H1 (cell line): ENCODE measurements at regions not wholly inside any gene's neighbourhood (a gene's known extent, or its start where the extent isn't known, plus 50 kb on each side); places are given as distances from the start of the nearest gene placed in this dataset.

Source experiments
- CTCF ChIA-PET: fragments of 300-600 bp; sonication (Branson Sonifier 250); formaldehyde crosslinking; loops from one replicate; lab custom pipeline; 2021; ENCODE audit not compliant: partially characterized antibody; lab: Charles Lee
- POLR2A ChIA-PET: fragments of 300-600 bp; sonication (Branson Sonifier 250); formaldehyde crosslinking; loops from one replicate; lab custom pipeline; 2021; ENCODE audit warnings: inconsistent platforms; ENCODE audit not compliant: partially characterized antibody; lab: Charles Lee
- DNase-seq, 2 experiments: peaks; one replicate each; pipeline versions ENCODE4 v3.0.0 to v3.0.0-alpha.2; 2010 to 2022; ENCODE audit warnings: low spot score in 2 of 2, low read depth in 1 of 2, mixed read lengths in 1 of 2
- FAIRE-seq: peaks from 2 replicates; lab custom pipeline; 2011; peaks lifted over from hg19 to GRCh38; lab: Jason Lieb, UNC
- H2AFZ ChIP-seq: 2 replicates; pipeline ENCODE4 v1.8.1; 2012; ENCODE audit warnings: low read length, inconsistent platforms
- H2AK5ac ChIP-seq: 2 replicates; pipeline ENCODE4 v1.6.1; 2013; ENCODE audit warnings: low read depth, low read length
- H2BK120ac ChIP-seq: replicated peaks from 2 replicates; pipeline ENCODE3; 2013; ENCODE audit warnings: low read depth, low read length, inconsistent platforms
- H2BK12ac ChIP-seq: 2 replicates; pipeline ENCODE4 v1.6.1; 2013; ENCODE audit warnings: low read depth, low read length
- H2BK15ac ChIP-seq: 2 replicates; pipeline ENCODE4 v1.6.1; 2013; ENCODE audit warnings: low read length
- H2BK20ac ChIP-seq: 2 replicates; pipeline ENCODE4 v1.6.1; 2013; ENCODE audit warnings: low read length
- H2BK5ac ChIP-seq: 2 replicates; pipeline ENCODE4 v1.6.1; 2013; ENCODE audit warnings: low read depth, low read length
- H3K14ac ChIP-seq: 2 replicates; pipeline ENCODE4 v1.6.1; 2013; ENCODE audit warnings: inconsistent platforms; ENCODE audit not compliant: insufficient read length
- H3K18ac ChIP-seq: 2 replicates; pipeline ENCODE4 v1.6.1; 2013; ENCODE audit warnings: low read length; ENCODE audit errors: extremely low read depth
- H3K23ac ChIP-seq: 2 replicates; pipeline ENCODE4 v1.6.1; 2013; ENCODE audit warnings: inconsistent platforms; ENCODE audit not compliant: insufficient read length
- H3K23me2 ChIP-seq: 2 replicates; pipeline ENCODE4 v1.6.1; 2013; ENCODE audit warnings: low read depth, low read length
- H3K27ac ChIP-seq: 2 replicates; pipeline ENCODE4 v1.6.1; 2011; ENCODE audit warnings: low read depth, low read length, inconsistent platforms
- H3K27me3 ChIP-seq, 4 experiments: replicated peaks in 1 of 4; 1 replicate in 1 of 4; 2 replicates in 3 of 4; pipeline versions ENCODE4 v1.6.1 to v1.8.1; 2011 to 2013; ENCODE audit warnings: low read length in 3 of 4, mild to moderate bottlenecking in 3 of 4, inconsistent platforms in 2 of 4, mixed read lengths in 2 of 4, moderate library complexity in 1 of 4; ENCODE audit not compliant: control insufficient read depth in 3 of 4, insufficient read depth in 3 of 4; ENCODE audit errors: extremely low read depth in 1 of 4
- H3K36me3 ChIP-seq, 4 experiments: 2 replicates each; pipeline versions ENCODE4 v1.6.1 to v1.8.1; 2011 to 2013; ENCODE audit warnings: mild to moderate bottlenecking in 4 of 4, low read length in 3 of 4, moderate library complexity in 2 of 4, control low read depth in 1 of 4, inconsistent platforms in 1 of 4; ENCODE audit not compliant: insufficient read depth in 4 of 4, control insufficient read depth in 2 of 4
- H3K4ac ChIP-seq: replicated peaks from 2 replicates; pipeline ENCODE3; 2013; ENCODE audit warnings: low read length, low read depth, mixed read lengths, inconsistent platforms; ENCODE audit not compliant: insufficient read length
- H3K4me1 ChIP-seq, 4 experiments: replicated peaks in 1 of 4; 1 replicate in 1 of 4; 2 replicates in 3 of 4; pipeline versions ENCODE4 v1.6.1 to v1.8.1; 2011 to 2013; ENCODE audit warnings: low read length in 3 of 4, inconsistent platforms in 2 of 4, mixed read lengths in 1 of 4; ENCODE audit not compliant: insufficient read depth in 4 of 4, control insufficient read depth in 3 of 4
- H3K4me2 ChIP-seq, 2 experiments: 2 replicates each; pipeline versions ENCODE4 v1.6.1 to v1.8.1; 2011 to 2013; ENCODE audit warnings: low read depth in 2 of 2, low read length in 2 of 2, control low read depth in 1 of 2, inconsistent platforms in 1 of 2, mild to moderate bottlenecking in 1 of 2; ENCODE audit not compliant: insufficient read depth in 1 of 2
- H3K4me3 ChIP-seq, 4 experiments: fragments of 200-600, 300-600 bp in 1 of 4; sonication (generic), shearing (Covaris generic), sonication (Bioruptor Twin) in 1 of 4; 2 replicates each; pipeline versions ENCODE4 v1.5.1 to v1.8.1; 2011 to 2016; ENCODE audit warnings: low read length in 4 of 4, low read depth in 3 of 4, control low read depth in 2 of 4, inconsistent platforms in 2 of 4, mild to moderate bottlenecking in 2 of 4, mixed read lengths in 1 of 4, moderate library complexity in 1 of 4; ENCODE audit not compliant: insufficient read depth in 2 of 4; ENCODE audit errors: extremely low read depth in 1 of 4
- H3K56ac ChIP-seq: replicated peaks from 2 replicates; pipeline ENCODE3; 2013; ENCODE audit warnings: low read depth, mild to moderate bottlenecking, mixed read lengths, low read length, inconsistent platforms; ENCODE audit not compliant: insufficient read length
- H3K79me1 ChIP-seq: 2 replicates; pipeline ENCODE4 v1.6.1; 2013; ENCODE audit warnings: low read depth, low read length, control low read depth
- H3K79me2 ChIP-seq, 2 experiments: 2 replicates each; pipeline versions ENCODE4 v1.6.1 to v1.8.1; 2012 to 2013; ENCODE audit warnings: low read length in 2 of 2, mild to moderate bottlenecking in 2 of 2, inconsistent platforms in 1 of 2; ENCODE audit not compliant: insufficient read depth in 2 of 2, control insufficient read depth in 1 of 2
- H3K9ac ChIP-seq, 4 experiments: replicated peaks in 1 of 4; 1 replicate in 1 of 4; 2 replicates in 3 of 4; pipeline versions ENCODE4 v1.6.1 to v1.8.1; 2011 to 2013; ENCODE audit warnings: low read depth in 3 of 4, low read length in 3 of 4, control low read depth in 2 of 4, mild to moderate bottlenecking in 2 of 4, moderate library complexity in 2 of 4, inconsistent platforms in 1 of 4; ENCODE audit errors: extremely low read depth in 1 of 4
- H3K9me3 ChIP-seq, 2 experiments: 2 replicates each; pipeline versions ENCODE4 v1.6.1 to v1.8.1; 2012 to 2013; ENCODE audit warnings: mild to moderate bottlenecking in 2 of 2, moderate library complexity in 2 of 2, control low read depth in 1 of 2, inconsistent platforms in 1 of 2, low read depth in 1 of 2, low read length in 1 of 2, mixed read lengths in 1 of 2; ENCODE audit not compliant: insufficient read depth in 2 of 2
- H4K20me1 ChIP-seq, 2 experiments: replicated peaks in 1 of 2; 2 replicates each; pipeline versions ENCODE3 to v1.8.1; 2011 to 2013; ENCODE audit warnings: inconsistent platforms in 2 of 2, low read length in 2 of 2, mild to moderate bottlenecking in 1 of 2; ENCODE audit not compliant: insufficient read depth in 2 of 2, control insufficient read depth in 1 of 2
- H4K5ac ChIP-seq: 2 replicates; pipeline ENCODE4 v1.6.1; 2013; ENCODE audit warnings: low read length, low read depth, mixed read lengths, inconsistent platforms; ENCODE audit not compliant: insufficient read length
- H4K8ac ChIP-seq: 2 replicates; pipeline ENCODE4 v1.8.0; 2013; ENCODE audit warnings: mild to moderate bottlenecking, moderate library complexity, low read length, inconsistent platforms; ENCODE audit not compliant: insufficient read depth; ENCODE audit errors: extremely low read depth
- H4K91ac ChIP-seq: replicated peaks from 2 replicates; pipeline ENCODE3; 2013; ENCODE audit warnings: low read length, mixed read lengths, inconsistent platforms; ENCODE audit not compliant: insufficient read length
- BACH1 ChIP-seq: IDR thresholded peaks from 2 replicates; pipeline ENCODE4 v1.6.1; 2012; ENCODE audit warnings: low read length, improper control_type of control experiment
- CBX5 ChIP-seq: fragments of 300-800, 300-1000 bp; sonication (generic); IDR thresholded peaks from 2 replicates; pipeline ENCODE4 v1.7.1; 2016; ENCODE audit warnings: antibody characterized with exemption, low read length, low read depth
- CEBPB ChIP-seq: IDR thresholded peaks from 2 replicates; pipeline ENCODE4 v1.6.1; 2012; ENCODE audit warnings: low read depth, low read length
- GTF2F1 ChIP-seq: IDR thresholded peaks from 2 replicates; pipeline ENCODE4 v1.6.1; 2012; ENCODE audit warnings: low read depth, low read length, improper control_type of control experiment, borderline replicate concordance
- HDAC6 ChIP-seq: IDR thresholded peaks from one replicate; pipeline ENCODE4 v1.7.1; 2012; ENCODE audit warnings: low read depth, mild to moderate bottlenecking, inconsistent platforms, low read length, moderate library complexity
- JUND ChIP-seq: IDR thresholded peaks from 2 replicates; pipeline ENCODE4 v1.6.1; 2011; ENCODE audit warnings: mild to moderate bottlenecking, improper control_type of control experiment, low read length
- RFX5 ChIP-seq: IDR thresholded peaks from 2 replicates; pipeline ENCODE4 v1.6.1; 2011; ENCODE audit warnings: low read depth, low read length, improper control_type of control experiment, borderline replicate concordance
- SIRT6 ChIP-seq: IDR thresholded peaks from one replicate; pipeline ENCODE4 v1.7.1; 2012; ENCODE audit warnings: low read length, inconsistent platforms
- SIX5 ChIP-seq: IDR thresholded peaks from 2 replicates; pipeline ENCODE4 v1.6.1; 2011; ENCODE audit warnings: mild to moderate bottlenecking, low read depth, low read length
- TAF1 ChIP-seq: IDR thresholded peaks from 2 replicates; pipeline ENCODE4 v1.6.1; 2011; ENCODE audit warnings: mild to moderate bottlenecking, low read depth, low read length
- TBP ChIP-seq: IDR thresholded peaks from 2 replicates; pipeline ENCODE4 v1.6.1; 2011; ENCODE audit warnings: low read depth, low read length, improper control_type of control experiment
- TEAD4 ChIP-seq: IDR thresholded peaks from 2 replicates; pipeline ENCODE4 v1.6.1; 2012; ENCODE audit warnings: low read depth, low read length, inconsistent platforms, mixed read lengths
- WGBS, 2 experiments: shearing (Covaris generic) in 1 of 2; methylation state at CpG; one replicate each; pipeline versions ENCODE4 v1.1.6 to v1.1.7; 2013 to 2015; ENCODE audit warnings: low lambda C conversion rate in 2 of 2, mixed read lengths in 2 of 2, inconsistent platforms in 1 of 2, low coverage in 1 of 2, missing lambda C conversion rate in 1 of 2; ENCODE audit not compliant: insufficient replicate concordance in 2 of 2, insufficient coverage in 1 of 2, insufficient read length in 1 of 2; ENCODE audit errors: extremely low coverage in 1 of 2, missing lambda C conversion rate in 1 of 2; 5-methylcytosine and 5-hydroxymethylcytosine counted together
- TF ChIP-seq, protein P1 (sequence below): IDR thresholded peaks from 2 replicates; pipeline ENCODE4 v1.6.1; 2012; ENCODE audit warnings: low read length, inconsistent platforms

DNA sequence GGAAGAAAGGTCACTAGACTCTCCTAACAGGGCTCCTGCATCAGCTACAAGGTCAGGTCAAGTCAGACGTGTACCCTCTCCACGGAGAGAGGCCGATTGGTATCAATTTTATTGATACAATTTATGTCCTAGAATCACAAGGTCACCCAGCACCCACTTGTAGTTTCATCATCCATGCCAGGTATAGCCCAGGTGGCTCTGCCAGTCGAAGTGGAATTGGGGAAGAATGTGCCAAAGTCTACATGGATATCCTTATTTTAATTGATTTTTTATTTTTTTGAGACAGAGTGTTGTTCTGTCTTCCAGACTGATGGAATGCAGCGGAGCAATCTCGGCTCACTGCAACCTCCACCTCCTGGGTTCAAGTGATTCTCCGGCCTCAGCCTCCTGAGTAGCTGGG, 334.1 kb downstream of the SHANK2 start:
- Histone ChIP-seq H2AFZ (no peak overlapping the region), H4K5ac (no peak overlapping the region), H2AK5ac (no peak overlapping the region), H3K27ac (no peak overlapping the region), H3K79me1 (no peaks in the 10 kb centered on the region; the same call in 1 of the 2 replicates), H3K9me3 (peaks cover 6 to 19% of the 10 kb centered on the region in 2 experiments; a peak in 3 of 4 replicates), H3K14ac (no peak overlapping the region), H3K4me3 (no peak overlapping the region), H3K4me2 (no peak overlapping the region), H3K4ac (no peak overlapping the region), H2BK12ac (no peak overlapping the region), H3K56ac (no peak overlapping the region), H3K23ac (no peak overlapping the region), H2BK120ac (no peak overlapping the region), H2BK15ac (no peak overlapping the region), H3K9ac (no peak overlapping the region), H3K27me3 (no peaks in the 10 kb centered on the region), H3K4me1 (peaks cover 2 to 7% (median 4%) of the 10 kb centered on the region in 4 experiments; a peak in 6 of 7 replicates), H4K8ac (no peak overlapping the region), H2BK20ac (no peak overlapping the region), H3K36me3 (peaks cover 0 to 3% (median 0%) of the 10 kb centered on the region in 4 experiments; a peak in 2 of 8 replicates), H3K23me2 (no peaks in the 10 kb centered on the region), H3K18ac (no peak overlapping the region), H4K91ac (no peak overlapping the region), H4K20me1 (peaks cover 7% of the 10 kb centered on the region in 2 experiments), H2BK5ac (no peak overlapping the region), H3K79me2 (no peaks in the 10 kb centered on the region; a peak in 1 of 4 replicates)
- ChIA-PET POLR2A (no interaction called here), CTCF (interaction anchor here (1.3 kb wide), 1 partner anchor 26 kb away, joined by 3 read pairs; no protein-coding TSS in a partner anchor)
- WGBS, 2 experiments: 73% methylated on average over 7 of the region's 7 CpGs; no CpG with 5 or more reads in 1 of the 2 experiments
- TF ChIP-seq TBP (no peak), GTF2F1 (no peak), JUND (no peak), TEAD4 (no peak), RFX5 (no peak), TAF1 (no peak), HDAC6 (no peak), BACH1 (no peak), CEBPB (no peak), CBX5 (no peak), SIRT6 (no peak), SIX5 (no peak)
- TF ChIP-seq, protein P1, sequence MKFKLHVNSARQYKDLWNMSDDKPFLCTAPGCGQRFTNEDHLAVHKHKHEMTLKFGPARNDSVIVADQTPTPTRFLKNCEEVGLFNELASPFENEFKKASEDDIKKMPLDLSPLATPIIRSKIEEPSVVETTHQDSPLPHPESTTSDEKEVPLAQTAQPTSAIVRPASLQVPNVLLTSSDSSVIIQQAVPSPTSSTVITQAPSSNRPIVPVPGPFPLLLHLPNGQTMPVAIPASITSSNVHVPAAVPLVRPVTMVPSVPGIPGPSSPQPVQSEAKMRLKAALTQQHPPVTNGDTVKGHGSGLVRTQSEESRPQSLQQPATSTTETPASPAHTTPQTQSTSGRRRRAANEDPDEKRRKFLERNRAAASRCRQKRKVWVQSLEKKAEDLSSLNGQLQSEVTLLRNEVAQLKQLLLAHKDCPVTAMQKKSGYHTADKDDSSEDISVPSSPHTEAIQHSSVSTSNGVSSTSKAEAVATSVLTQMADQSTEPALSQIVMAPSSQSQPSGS: no peak
- DNase-seq (no peak), FAIRE-seq (no peak)
